Upper lobe of left lung (tissue), 4 donors: ENCODE measurements at regions not wholly inside any gene's neighbourhood (a gene's known extent, or its start where the extent isn't known, plus 50 kb on each side); places are given as distances from the start of the nearest gene placed in this dataset.

ENCODE experiments used
- CTCF ChIP-seq, 6 experiments: fragments of 450-650 bp in 4 of 6; fragments of 200-600 bp in 2 of 6; sonication (generic) in 2 of 6; IDR thresholded peaks; one replicate each; pipeline ENCODE4 v1.5.1; 2016 to 2019; ENCODE audit warnings: antibody characterized with exemption in 6 of 6
- EP300 ChIP-seq, 4 donors: sonication (generic); formaldehyde crosslinking; IDR thresholded peaks; one replicate each; pipeline ENCODE4 v1.5.1; 2017; ENCODE audit warnings: antibody characterized with exemption in 4 of 4, control low read depth in 2 of 4
- POLR2AphosphoS5 ChIP-seq, 2 donors: sonication (generic); formaldehyde crosslinking; IDR thresholded peaks; one replicate each; pipeline ENCODE4 v1.5.1; 2017; ENCODE audit warnings: antibody characterized with exemption in 2 of 2

GRCh38 chr2:41087946-41088345, 636.1 kb upstream of the SLC8A1 start:
- no peak for TF ChIP-seq CTCF (IDR thresholded peaks at IDR 0.05)
- TF ChIP-seq EP300 (IDR thresholded peaks at IDR 0.05) = no peak
- no peak for TF ChIP-seq POLR2AphosphoS5 (IDR thresholded peaks at IDR 0.05)
